ENCODE measurements at regions not wholly inside any gene's neighbourhood (a gene's known extent, or its start where the extent isn't known, plus 50 kb on each side); places are given as distances from the start of the nearest gene placed in this dataset.

DNA sequence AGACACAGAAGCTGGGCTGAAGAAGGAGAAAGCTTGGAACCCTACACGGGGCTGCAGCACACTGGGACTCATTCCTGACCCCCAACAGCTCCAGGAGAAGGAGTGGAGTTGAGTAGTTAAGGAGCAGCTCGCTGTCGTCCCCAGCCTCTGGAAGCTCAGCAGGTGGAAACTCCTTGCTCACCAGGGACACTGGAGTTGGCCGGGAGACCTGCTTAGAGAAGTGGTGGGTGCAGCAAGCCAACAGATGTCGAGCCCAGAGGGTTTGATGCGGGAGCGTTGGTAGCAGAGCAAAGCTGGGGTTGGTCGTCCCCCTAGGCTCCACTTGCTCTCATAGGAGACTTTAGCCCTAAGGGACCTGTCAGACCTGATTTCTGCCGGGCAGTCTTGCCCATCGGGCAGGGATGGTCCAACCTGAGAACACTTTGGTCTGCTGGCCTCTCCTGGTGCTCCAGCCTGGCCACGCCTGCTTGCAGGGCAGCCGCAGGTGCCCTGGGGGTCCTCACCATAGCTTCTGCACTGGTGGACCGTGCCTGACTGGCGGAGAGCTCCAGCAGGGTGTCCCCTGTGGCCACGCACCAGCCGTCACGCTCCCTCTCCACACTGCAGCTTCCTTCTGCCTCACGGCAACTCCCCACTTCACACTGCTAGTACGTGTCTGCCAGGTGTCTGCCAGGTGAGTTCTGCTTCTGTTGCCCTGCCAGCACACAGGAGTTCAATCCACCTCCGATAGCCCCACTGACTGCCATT is 353.7 kb downstream of the GASK1B start:
- Histone ChIP-seq H3K27me3 (replicated peaks in 1 of 2; ENCODE audit: control insufficient read depth in 2 of 2, insufficient read depth in 2 of 2, low read length in 1 of 2) (no peaks in the 10 kb centered on the region), H3K9me3 (replicated peaks; ENCODE audit: control insufficient read depth, insufficient read depth, low read length) (no peaks in the 10 kb centered on the region), H3K36me3 (ENCODE audit: control insufficient read depth in 2 of 2, insufficient read depth in 2 of 2, low read length in 1 of 2) (no peaks in the 10 kb centered on the region), H3K79me2 (ENCODE audit: control insufficient read depth, insufficient read depth, low read length) (no peaks in the 10 kb centered on the region), H2AFZ (ENCODE audit: control insufficient read depth, low read depth, low read length) (no peak overlapping the region), H3K4me1 (ENCODE audit: control insufficient read depth, insufficient read depth, low read length) (no peaks in the 10 kb centered on the region), H4K20me1 (ENCODE audit: control insufficient read depth, insufficient read depth) (no peaks in the 10 kb centered on the region), H3K9ac (ENCODE audit: control insufficient read depth, insufficient read depth, low read length) (no peak overlapping the region), H3K4me3 (no peak overlapping the region), H3K4me2 (ENCODE audit: control insufficient read depth, insufficient read depth) (no peak overlapping the region), H3K27ac (ENCODE audit: control insufficient read depth, insufficient read depth) (no peak overlapping the region)
- TF ChIP-seq NBN (IDR thresholded peaks at IDR 0.05) (no peak), ZNF24 (IDR thresholded peaks at IDR 0.05) (no peak), MEF2A (IDR thresholded peaks at IDR 0.05; ENCODE audit: insufficient read depth, low read depth, low read length) (no peak), CHD2 (IDR thresholded peaks at IDR 0.05; ENCODE audit: borderline replicate concordance, low read depth, low read length) (no peak), TARDBP (IDR thresholded peaks at IDR 0.05; ENCODE audit: borderline replicate concordance) (no peak), SMARCA5 (IDR thresholded peaks at IDR 0.05) (no peak), BACH1 (IDR thresholded peaks at IDR 0.05; ENCODE audit: borderline replicate concordance) (no peak), NR2C1 (IDR thresholded peaks at IDR 0.05) (no peak), PML (IDR thresholded peaks at IDR 0.05; ENCODE audit: low read length) (no peak)
- DNase-seq (ENCODE audit: low read depth, low spot score) (no peak), FAIRE-seq (no peak), ATAC-seq (no peak)
- RAD21 ChIA-PET (ENCODE audit: unreplicated experiment) = no interaction called here
- 41% methylated on average over 20 of the region's 20 CpGs for WGBS (ENCODE audit: insufficient coverage, insufficient replicate concordance, low lambda C conversion rate, missing lambda C conversion rate)
- CTCF ChIA-PET = no interaction called here
- SMC1A ChIA-PET (ENCODE audit: uncharacterized antibody, unreplicated experiment) = no interaction called here
- intact Hi-C loops (cut with micrococcal nuclease; ENCODE audit: unreplicated experiment) (no loop called here), in situ Hi-C loops (cut with MboI) (no loop called here)
- BruUV-seq (replicated peaks) = no TSS peak
- POLR2A ChIA-PET = no interaction called here

DNA sequence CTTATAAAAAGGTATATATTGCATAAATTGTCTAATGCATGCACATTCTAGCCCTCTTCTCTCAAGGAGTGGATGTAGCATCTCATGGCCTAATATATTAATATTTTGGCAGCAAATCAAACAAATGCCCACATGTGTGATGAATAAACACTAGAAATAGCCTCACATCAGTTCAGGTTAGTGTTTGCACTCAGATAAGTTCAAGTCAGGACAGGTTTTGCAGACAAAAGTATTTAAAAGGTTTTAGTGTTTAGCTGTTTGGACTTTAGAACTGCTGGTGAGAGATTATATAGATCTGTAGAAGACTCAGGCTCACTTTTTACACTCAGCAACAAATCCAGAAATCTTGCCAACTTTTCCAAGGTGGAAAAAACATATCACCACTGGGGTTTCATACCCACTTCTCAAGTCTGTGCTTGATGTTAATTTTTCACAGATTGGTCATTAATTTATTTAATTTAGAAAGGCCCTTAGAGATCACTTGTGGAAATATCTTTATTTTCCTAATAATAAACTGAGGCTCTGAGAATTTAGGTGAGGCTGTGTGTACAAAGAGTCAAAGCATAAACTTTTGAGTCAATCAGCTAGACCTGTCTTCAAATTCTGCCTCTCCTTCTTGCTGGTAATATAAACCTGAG is 362.6 kb downstream of the GASK1B start:
- H3K27ac ChIP-seq (ENCODE audit: control insufficient read depth, insufficient read depth) = no peak overlapping the region
- in situ Hi-C loops (cut with MboI) = no loop called here
- H3K36me3 ChIP-seq (ENCODE audit: control insufficient read depth in 2 of 2, insufficient read depth in 2 of 2, low read length in 1 of 2) = no peaks in the 10 kb centered on the region
- no peak overlapping the region for H3K4me3 ChIP-seq
- ChIA-PET CTCF (no interaction called here), RAD21 (ENCODE audit: unreplicated experiment) (no interaction called here), SMC1A (ENCODE audit: uncharacterized antibody, unreplicated experiment) (no interaction called here), POLR2A (no interaction called here)
- H3K9me3 ChIP-seq (replicated peaks; ENCODE audit: control insufficient read depth, insufficient read depth, low read length) = no peaks in the 10 kb centered on the region
- no peaks in the 10 kb centered on the region for H3K4me1 ChIP-seq (ENCODE audit: control insufficient read depth, insufficient read depth, low read length)
- H3K27me3 ChIP-seq (replicated peaks in 1 of 2; ENCODE audit: control insufficient read depth in 2 of 2, insufficient read depth in 2 of 2, low read length in 1 of 2) = no peaks in the 10 kb centered on the region
- H3K79me2 ChIP-seq (ENCODE audit: control insufficient read depth, insufficient read depth, low read length) = no peaks in the 10 kb centered on the region
- H2AFZ ChIP-seq (ENCODE audit: control insufficient read depth, low read depth, low read length) = no peak overlapping the region
- no TSS peak for BruUV-seq (replicated peaks)
- FAIRE-seq = no peak
- H3K9ac ChIP-seq (ENCODE audit: control insufficient read depth, insufficient read depth, low read length) = no peak overlapping the region
- TF ChIP-seq SIN3A (IDR thresholded peaks at IDR 0.05; ENCODE audit: low read depth, low read length) (no peak), ATF7 (IDR thresholded peaks at IDR 0.05; ENCODE audit: low read depth) (no peak), CHD1 (IDR thresholded peaks at IDR 0.05; ENCODE audit: low read depth, low read length) (no peak), CEBPB (IDR thresholded peaks at IDR 0.05; ENCODE audit: borderline replicate concordance in 1 of 2, low read depth in 2 of 2, low read length in 2 of 2) (no peak), JUNB (IDR thresholded peaks at IDR 0.05) (no peak), CHD2 (IDR thresholded peaks at IDR 0.05; ENCODE audit: borderline replicate concordance, low read depth, low read length) (no peak), ESRRA (IDR thresholded peaks at IDR 0.05; ENCODE audit: low read length) (no peak), EED (IDR thresholded peaks at IDR 0.05; ENCODE audit: low read depth) (no peak), TCF7 (IDR thresholded peaks at IDR 0.05; ENCODE audit: borderline replicate concordance) (no peak), PAX8 (IDR thresholded peaks at IDR 0.05) (no peak), IRF4 (IDR thresholded peaks at IDR 0.05; ENCODE audit: low read depth, low read length) (no peak), CREM (IDR thresholded peaks at IDR 0.05; ENCODE audit: low read depth) (no peak), SUPT20H (IDR thresholded peaks at IDR 0.05; ENCODE audit: borderline replicate concordance, control insufficient read depth, low read depth, low read length) (no peak), HDAC2 (IDR thresholded peaks at IDR 0.05) (no peak)
- ATAC-seq = no peak
- H4K20me1 ChIP-seq (ENCODE audit: control insufficient read depth, insufficient read depth) = no peaks in the 10 kb centered on the region
- DNase-seq (ENCODE audit: low read depth, low spot score) = no peak
- intact Hi-C loops (cut with micrococcal nuclease; ENCODE audit: unreplicated experiment) = no loop called here
- no peak overlapping the region for H3K4me2 ChIP-seq (ENCODE audit: control insufficient read depth, insufficient read depth)
